GM12892 (cell line): ENCODE measurements at regions not wholly inside any gene's neighbourhood (a gene's known extent, or its start where the extent isn't known, plus 50 kb on each side); places are given as distances from the start of the nearest gene placed in this dataset.
"Not testable (repeated sequence)": the region's sequence is repeated elsewhere in the genome, so short reads cannot be mapped to it uniquely, and the experiment has no call there.

Experiments
- DNase-seq: peaks from one replicate; pipeline ENCODE4 v3.0.0; 2011; ENCODE audit not compliant: insufficient read length
- FAIRE-seq: peaks from 2 replicates; lab custom pipeline; 2011; peaks lifted over from hg19 to GRCh38; lab: Jason Lieb, UNC
- POLR2A ChIP-seq: IDR thresholded peaks from 2 replicates; pipeline ENCODE4 v1.6.1; 2011; ENCODE audit warnings: low read depth, low read length, control low read depth
- POLR2AphosphoS5 ChIP-seq: IDR thresholded peaks from 2 replicates; pipeline ENCODE4 v1.6.1; 2011; ENCODE audit warnings: low read depth, low read length, control low read depth
- TAF1 ChIP-seq: IDR thresholded peaks from 2 replicates; pipeline ENCODE4 v1.6.1; 2011; ENCODE audit warnings: low read depth, mild to moderate bottlenecking, control low read depth, low read length, borderline replicate concordance

- FAIRE-seq (no peak), DNase-seq (no peak)
- TF ChIP-seq POLR2A = no peak
Observed at GRCh38 chr12:38488866-38489265, 172.3 kb downstream of the ALG10B start.

GRCh38 chr12:38490073-38490472 is 173.5 kb downstream of the ALG10B start:
- FAIRE-seq (no peak), DNase-seq (no peak)
- TF ChIP-seq POLR2AphosphoS5 = no peak
- no peak for TF ChIP-seq TAF1
- no peak for TF ChIP-seq POLR2A

GRCh38 chr12:38490941-38491340 is 174.4 kb downstream of the ALG10B start:
- DNase-seq = no peak
- FAIRE-seq = no peak
- no peak for TF ChIP-seq POLR2A
- TF ChIP-seq POLR2AphosphoS5 = no peak
- TF ChIP-seq TAF1 = no peak

GRCh38 chr12:38501481-38501880 is 184.9 kb downstream of the ALG10B start:
- FAIRE-seq (no peak), DNase-seq (no peak)
- TF ChIP-seq POLR2AphosphoS5 (no peak), POLR2A (no peak), TAF1 (no peak)

GRCh38 chr12:38501991-38502390 is 185.4 kb downstream of the ALG10B start:
- FAIRE-seq = no peak
- no peak for DNase-seq
- TF ChIP-seq POLR2AphosphoS5 (no peak), POLR2A (no peak), TAF1 (no peak)

GRCh38 chr12:38502415-38502814 is 185.8 kb downstream of the ALG10B start:
- TF ChIP-seq POLR2AphosphoS5 (no peak), TAF1 (no peak), POLR2A (no peak)
- DNase-seq (no peak), FAIRE-seq (no peak)

GRCh38 chr12:38507839-38508238 is 191.3 kb downstream of the ALG10B start:
- DNase-seq (no peak), FAIRE-seq (no peak)
- TF ChIP-seq TAF1 (no peak), POLR2A (no peak), POLR2AphosphoS5 (no peak)

GRCh38 chr12:38508246-38508645 is 191.7 kb downstream of the ALG10B start:
- FAIRE-seq = no peak
- TF ChIP-seq POLR2AphosphoS5 (no peak), POLR2A (no peak), TAF1 (no peak)
- no peak for DNase-seq

GRCh38 chr12:38515912-38516311 is 199.3 kb downstream of the ALG10B start:
- TF ChIP-seq TAF1 = no peak
- no peak for TF ChIP-seq POLR2AphosphoS5
- no peak for TF ChIP-seq POLR2A
- no peak for FAIRE-seq
- no peak for DNase-seq

GRCh38 chr12:38516418-38516817 is 199.8 kb downstream of the ALG10B start:
- TF ChIP-seq POLR2A = no peak
- no peak for TF ChIP-seq TAF1
- no peak for TF ChIP-seq POLR2AphosphoS5
- no peak for DNase-seq
- no peak for FAIRE-seq

- TF ChIP-seq TAF1 = no peak
- no peak for TF ChIP-seq POLR2AphosphoS5
- no peak for TF ChIP-seq POLR2A
- FAIRE-seq (no peak), DNase-seq (no peak)
Observed at GRCh38 chr12:38523920-38524319, 207.3 kb downstream of the ALG10B start.

GRCh38 chr12:38527631-38528030 is 211.1 kb downstream of the ALG10B start:
- DNase-seq = no peak
- TF ChIP-seq POLR2AphosphoS5 (no peak), TAF1 (no peak), POLR2A (no peak)
- FAIRE-seq = no peak

- TF ChIP-seq POLR2AphosphoS5 = no peak
- TF ChIP-seq POLR2A = no peak
- TF ChIP-seq TAF1 = no peak
- no peak for FAIRE-seq
- DNase-seq = no peak
Observed at GRCh38 chr12:38528527-38528926, 212.0 kb downstream of the ALG10B start.

- DNase-seq, FAIRE-seq: not testable (repeated sequence)
Observed at GRCh38 chr12:38529281-38529680, 212.7 kb downstream of the ALG10B start.
